ENCODE measurements at regions not wholly inside any gene's neighbourhood (a gene's known extent, or its start where the extent isn't known, plus 50 kb on each side); places are given as distances from the start of the nearest gene placed in this dataset.

DNA sequence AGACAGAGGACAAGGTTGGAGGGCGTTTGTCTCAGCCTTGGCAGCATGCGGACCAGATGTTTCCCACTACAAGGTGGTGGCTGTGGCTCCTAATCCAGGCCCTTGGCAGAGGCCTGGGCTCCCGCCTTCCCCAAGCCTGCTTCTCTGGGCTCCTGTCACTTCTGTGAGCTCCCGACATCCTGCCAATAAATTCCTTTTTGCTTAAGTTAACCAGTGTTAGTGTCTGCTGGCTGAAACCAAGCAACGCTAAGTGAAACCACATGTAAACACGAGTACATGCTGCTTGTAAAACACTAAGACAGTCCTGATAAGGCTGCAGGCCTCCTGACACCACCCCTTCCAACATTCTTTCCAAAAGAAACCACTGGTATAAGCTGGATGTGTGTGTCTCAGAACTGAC lies 263.6 kb upstream of the ZMIZ1 start:
- no TSS peak for BruUV-seq (replicated peaks)
- Mint-ChIP-seq H3K27ac (ENCODE audit: unreplicated experiment) (no peak overlapping the region), H3K4me3 (ENCODE audit: low read depth, unreplicated experiment) (no peak overlapping the region), H3K27me3 (ENCODE audit: unreplicated experiment) (peaks cover 58% of the 10 kb centered on the region), H3K36me3 (ENCODE audit: insufficient read depth, unreplicated experiment) (no peaks in the 10 kb centered on the region), H3K4me1 (ENCODE audit: low read depth, unreplicated experiment) (peaks cover 19% of the 10 kb centered on the region), H3K9me3 (ENCODE audit: low read depth, unreplicated experiment) (no peaks in the 10 kb centered on the region)
- TF ChIP-seq CTCF (IDR thresholded peaks at IDR 0.05; ENCODE audit: unreplicated experiment): no peak
- CTCF ChIA-PET: no interaction called here
- no peak for DNase-seq
- intact Hi-C loops (cut with micrococcal nuclease; ENCODE audit: unreplicated experiment): no loop called here

- peak; percentile 33 for DNase-seq
- intact Hi-C loops (cut with micrococcal nuclease; ENCODE audit: unreplicated experiment): no loop called here
- BruUV-seq (replicated peaks): no TSS peak
- CTCF ChIA-PET: no interaction called here
- no peaks in the 10 kb centered on the region for H3K36me3 Mint-ChIP-seq (ENCODE audit: insufficient read depth, unreplicated experiment)
- H3K4me1 Mint-ChIP-seq (ENCODE audit: low read depth, unreplicated experiment): peaks cover 19% of the 10 kb centered on the region
- no peak for TF ChIP-seq CTCF (IDR thresholded peaks at IDR 0.05; ENCODE audit: unreplicated experiment)
- no peaks in the 10 kb centered on the region for H3K9me3 Mint-ChIP-seq (ENCODE audit: low read depth, unreplicated experiment)
- H3K4me3 Mint-ChIP-seq (ENCODE audit: low read depth, unreplicated experiment): no peak overlapping the region
- H3K27ac Mint-ChIP-seq (ENCODE audit: unreplicated experiment): no peak overlapping the region
- peaks cover 58% of the 10 kb centered on the region for H3K27me3 Mint-ChIP-seq (ENCODE audit: unreplicated experiment)
Observed at GRCh38 chr10:78806681-78807221, 262.0 kb upstream of the ZMIZ1 start.

DNA sequence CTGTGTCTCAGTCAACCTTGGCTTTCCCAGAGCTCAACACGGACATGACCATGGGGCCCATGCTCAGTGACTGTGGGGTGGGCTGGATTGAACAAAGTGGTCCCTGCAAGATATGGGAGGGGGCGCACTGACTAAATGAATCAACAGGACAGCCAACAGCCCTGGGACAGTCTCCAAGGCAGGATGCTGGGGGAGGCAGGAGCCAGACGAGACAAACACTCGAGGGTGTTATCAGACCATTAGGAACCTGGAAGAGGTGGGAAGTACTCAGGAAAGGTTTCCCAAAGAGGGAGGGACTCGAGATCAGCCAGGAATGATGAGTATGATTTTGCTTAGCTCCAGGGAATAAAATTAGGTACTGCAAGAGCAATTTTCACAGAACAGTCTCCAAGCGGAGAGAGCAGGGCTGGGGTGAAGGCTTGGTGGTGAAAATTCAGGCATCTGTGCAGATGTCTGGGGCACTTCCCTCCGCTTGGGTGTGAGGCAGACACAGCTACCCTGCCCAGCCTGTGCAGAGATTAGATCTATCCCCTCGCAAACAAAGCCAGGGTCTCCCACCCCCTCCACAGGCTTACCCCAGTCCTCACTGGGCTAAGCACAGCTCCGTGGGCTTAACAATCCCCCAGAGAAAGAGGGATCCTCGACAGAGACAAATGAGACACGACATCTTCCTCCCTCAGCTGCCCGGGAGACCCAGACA lies 261.1 kb upstream of the ZMIZ1 start:
- BruUV-seq (replicated peaks): no TSS peak

DNA sequence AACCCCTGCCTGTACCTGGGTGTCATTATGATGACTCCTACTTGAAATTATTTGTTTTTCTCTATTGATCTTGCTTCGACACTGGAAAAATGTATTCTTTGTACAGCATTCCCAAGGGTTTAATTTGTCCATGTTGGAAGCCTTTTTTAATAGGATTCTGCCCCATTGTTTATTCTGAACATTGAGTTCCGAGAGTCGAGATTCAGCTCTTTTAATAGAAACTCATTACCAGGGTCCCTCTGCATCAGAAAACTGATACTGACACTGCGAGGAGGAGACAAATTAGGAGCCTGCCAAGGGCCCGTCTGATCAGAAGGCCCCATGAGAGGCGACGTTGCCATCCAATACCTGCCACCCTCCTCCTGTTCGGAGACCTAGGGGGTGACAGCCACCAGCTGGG lies 260.5 kb upstream of the ZMIZ1 start:
- CTCF ChIA-PET: no interaction called here
- Mint-ChIP-seq H3K9me3 (ENCODE audit: low read depth, unreplicated experiment) (no peaks in the 10 kb centered on the region), H3K27ac (ENCODE audit: unreplicated experiment) (no peak overlapping the region), H3K36me3 (ENCODE audit: insufficient read depth, unreplicated experiment) (no peaks in the 10 kb centered on the region), H3K27me3 (ENCODE audit: unreplicated experiment) (peaks cover 58% of the 10 kb centered on the region), H3K4me3 (ENCODE audit: low read depth, unreplicated experiment) (no peak overlapping the region), H3K4me1 (ENCODE audit: low read depth, unreplicated experiment) (peaks cover 19% of the 10 kb centered on the region)
- TF ChIP-seq CTCF (IDR thresholded peaks at IDR 0.05; ENCODE audit: unreplicated experiment): no peak
- BruUV-seq (replicated peaks): no TSS peak
- intact Hi-C loops (cut with micrococcal nuclease; ENCODE audit: unreplicated experiment): no loop called here
- DNase-seq: no peak

More for the DNA sequence above, 261.1 kb upstream of the ZMIZ1 start:
- Mint-ChIP-seq H3K27ac (ENCODE audit: unreplicated experiment) (no peak overlapping the region), H3K4me1 (ENCODE audit: low read depth, unreplicated experiment) (peaks cover 19% of the 10 kb centered on the region), H3K4me3 (ENCODE audit: low read depth, unreplicated experiment) (no peak overlapping the region), H3K36me3 (ENCODE audit: insufficient read depth, unreplicated experiment) (no peaks in the 10 kb centered on the region), H3K27me3 (ENCODE audit: unreplicated experiment) (peaks cover 58% of the 10 kb centered on the region), H3K9me3 (ENCODE audit: low read depth, unreplicated experiment) (no peaks in the 10 kb centered on the region)
- intact Hi-C loops (cut with micrococcal nuclease; ENCODE audit: unreplicated experiment): no loop called here
- CTCF ChIA-PET: no interaction called here
- no peak for TF ChIP-seq CTCF (IDR thresholded peaks at IDR 0.05; ENCODE audit: unreplicated experiment)
- DNase-seq: no peak
